RWPE1 (cell line): ENCODE measurements at regions not wholly inside any gene's neighbourhood (a gene's known extent, or its start where the extent isn't known, plus 50 kb on each side); places are given as distances from the start of the nearest gene placed in this dataset.

Source experiments
- CTCF ChIA-PET: fragments of 350-600 bp; sonication (Branson Sonifier 250); formaldehyde crosslinking; extraction: SDS; loops from one replicate; lab custom pipeline; 2021; lab: Yijun Ruan, JAX
- POLR2A ChIA-PET: fragments of 400-600 bp; formaldehyde crosslinking; extraction: SDS; loops from one replicate; lab custom pipeline; 2020; ENCODE audit warnings: antibody characterized with exemption; ENCODE audit not compliant: low non-redundant PET; lab: Yijun Ruan, JAX
- DNase-seq: peaks from one replicate; pipeline ENCODE4 v3.0.0; 2012; ENCODE audit warnings: low spot score
- H3K27ac ChIP-seq: fragments of 450-650 bp; 2 replicates; pipeline ENCODE4 v1.5.1; 2017
- TF ChIP-seq, protein P1 (sequence below): fragments of 450-650 bp; conservative IDR thresholded peaks from 2 replicates; pipeline ENCODE4 v1.5.1; 2017; ENCODE audit warnings: low read depth, mild to moderate bottlenecking

DNA sequence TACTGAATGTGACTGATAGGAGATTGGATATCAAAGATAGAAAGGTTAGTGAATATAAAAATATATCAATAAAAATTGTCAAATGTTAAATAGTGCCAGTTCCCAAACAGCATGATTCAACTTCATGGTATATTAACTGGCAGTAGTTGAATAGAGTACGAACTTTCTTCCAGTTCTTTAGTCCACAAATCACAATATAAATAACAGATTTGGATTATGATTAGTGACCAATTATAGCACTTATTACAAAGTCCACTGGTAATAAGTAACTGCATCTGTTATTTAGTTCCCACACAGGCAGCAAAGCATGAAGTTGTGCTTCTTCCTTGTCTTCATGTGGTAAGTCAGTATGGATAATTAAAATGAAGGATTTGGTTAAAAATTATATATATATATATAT, 243.0 kb upstream of the VWC2 start:
- ChIA-PET CTCF (no interaction called here), POLR2A (no interaction called here)
- DNase-seq: no peak
- TF ChIP-seq, protein P1, sequence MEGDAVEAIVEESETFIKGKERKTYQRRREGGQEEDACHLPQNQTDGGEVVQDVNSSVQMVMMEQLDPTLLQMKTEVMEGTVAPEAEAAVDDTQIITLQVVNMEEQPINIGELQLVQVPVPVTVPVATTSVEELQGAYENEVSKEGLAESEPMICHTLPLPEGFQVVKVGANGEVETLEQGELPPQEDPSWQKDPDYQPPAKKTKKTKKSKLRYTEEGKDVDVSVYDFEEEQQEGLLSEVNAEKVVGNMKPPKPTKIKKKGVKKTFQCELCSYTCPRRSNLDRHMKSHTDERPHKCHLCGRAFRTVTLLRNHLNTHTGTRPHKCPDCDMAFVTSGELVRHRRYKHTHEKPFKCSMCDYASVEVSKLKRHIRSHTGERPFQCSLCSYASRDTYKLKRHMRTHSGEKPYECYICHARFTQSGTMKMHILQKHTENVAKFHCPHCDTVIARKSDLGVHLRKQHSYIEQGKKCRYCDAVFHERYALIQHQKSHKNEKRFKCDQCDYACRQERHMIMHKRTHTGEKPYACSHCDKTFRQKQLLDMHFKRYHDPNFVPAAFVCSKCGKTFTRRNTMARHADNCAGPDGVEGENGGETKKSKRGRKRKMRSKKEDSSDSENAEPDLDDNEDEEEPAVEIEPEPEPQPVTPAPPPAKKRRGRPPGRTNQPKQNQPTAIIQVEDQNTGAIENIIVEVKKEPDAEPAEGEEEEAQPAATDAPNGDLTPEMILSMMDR: no peak
- H3K27ac ChIP-seq: no peak overlapping the region

DNA sequence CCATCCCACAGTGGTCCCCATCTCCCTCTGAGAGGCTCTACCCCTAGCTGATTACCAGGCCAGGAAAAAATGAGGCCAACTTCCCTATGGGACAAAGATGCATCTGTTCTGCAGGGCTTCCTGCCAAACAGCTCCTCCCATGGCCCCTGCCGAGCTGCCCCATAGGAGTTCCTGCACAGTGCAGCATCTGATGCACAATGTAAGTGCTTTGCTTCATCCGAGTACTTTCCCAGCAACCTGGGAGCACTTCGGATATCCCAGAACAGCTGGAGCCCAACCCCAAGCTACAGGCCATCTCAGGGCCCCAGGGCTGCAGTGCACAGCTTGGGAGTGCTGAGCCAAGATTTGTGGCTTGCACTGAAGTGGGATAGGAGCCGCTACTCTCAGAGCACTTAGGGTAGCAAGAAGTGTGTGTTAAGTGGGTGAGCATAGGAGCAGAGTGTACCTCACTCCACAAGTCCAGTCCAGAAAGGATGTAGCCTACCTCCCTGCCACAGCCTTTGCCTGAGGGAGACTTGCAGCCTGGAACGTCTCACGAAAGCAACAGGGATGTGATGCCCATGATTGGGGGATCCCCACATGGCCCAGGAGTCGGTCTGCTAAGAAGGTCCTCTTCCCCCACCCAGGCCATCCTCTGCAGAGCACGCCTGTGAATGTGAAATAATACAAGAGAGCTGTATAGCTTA, 209.6 kb upstream of the VWC2 start:
- DNase-seq: no peak
- TF ChIP-seq, protein P1: no peak
- no peak overlapping the region for H3K27ac ChIP-seq
- ChIA-PET CTCF (no interaction called here), POLR2A (no interaction called here)

DNA sequence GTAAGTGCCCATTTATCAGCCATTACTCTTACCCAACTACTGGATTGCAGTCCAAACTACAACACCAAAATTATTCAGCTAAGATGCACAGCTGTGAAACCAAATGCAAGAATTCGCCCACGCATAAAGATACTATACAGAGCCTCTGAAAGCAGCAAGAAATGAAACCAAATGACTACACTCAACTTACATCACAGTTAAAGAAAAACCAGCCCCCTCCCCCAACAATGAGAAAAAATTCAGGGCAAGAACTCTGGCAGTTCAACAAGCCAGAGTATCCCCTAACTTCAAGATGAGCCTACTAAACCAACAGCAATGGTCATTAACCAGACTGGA, 209.1 kb upstream of the VWC2 start:
- no peak overlapping the region for H3K27ac ChIP-seq
- no peak for DNase-seq
- TF ChIP-seq, protein P1: no peak
- ChIA-PET POLR2A (no interaction called here), CTCF (no interaction called here)

DNA sequence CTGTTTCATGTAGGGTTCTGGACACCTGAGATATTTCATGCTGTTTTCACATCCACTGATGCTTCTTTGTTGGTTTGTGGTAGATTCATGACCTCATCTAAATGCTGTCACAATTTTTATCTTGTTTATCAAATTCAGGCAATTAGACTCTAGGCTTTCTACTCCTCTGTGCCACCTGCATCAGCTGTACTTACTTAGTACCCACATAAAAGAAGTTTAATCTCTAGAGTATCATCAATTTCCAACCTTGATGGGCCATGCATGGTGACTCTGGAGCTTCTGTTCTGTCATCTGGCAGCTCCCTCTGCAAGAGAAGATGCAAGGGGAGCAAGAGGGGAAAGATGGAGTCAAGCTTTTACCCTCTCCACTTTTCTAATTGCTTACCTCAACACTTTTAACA, 195.9 kb upstream of the VWC2 start:
- CTCF ChIA-PET: no interaction called here

DNA sequence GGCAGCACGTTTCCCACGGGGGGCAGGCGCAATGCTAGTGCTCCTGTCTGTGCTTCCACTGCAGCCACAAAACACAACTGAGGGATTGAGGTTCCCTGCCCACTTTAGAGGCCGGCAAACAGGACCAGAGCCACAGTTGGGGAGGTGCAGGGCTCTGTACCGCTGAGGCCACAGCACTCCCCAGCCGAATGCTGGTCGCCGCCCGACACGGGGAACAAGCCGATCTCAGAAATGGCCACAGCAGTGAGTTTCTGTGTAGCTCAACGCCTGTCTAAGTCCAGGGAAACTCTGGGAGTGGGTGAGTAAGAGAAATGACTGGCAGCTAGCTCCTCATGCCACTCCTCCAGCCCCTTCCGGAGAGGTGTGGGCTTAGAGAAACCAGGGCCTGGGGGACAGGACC, 194.0 kb upstream of the VWC2 start:
- DNase-seq: no peak
- POLR2A ChIA-PET: no interaction called here
- no peak overlapping the region for H3K27ac ChIP-seq
- TF ChIP-seq, protein P1: no peak
- CTCF ChIA-PET: no interaction called here

More for the DNA sequence above, 195.9 kb upstream of the VWC2 start:
- no peak overlapping the region for H3K27ac ChIP-seq
- TF ChIP-seq, protein P1: no peak
- POLR2A ChIA-PET: no interaction called here
- DNase-seq: no peak

DNA sequence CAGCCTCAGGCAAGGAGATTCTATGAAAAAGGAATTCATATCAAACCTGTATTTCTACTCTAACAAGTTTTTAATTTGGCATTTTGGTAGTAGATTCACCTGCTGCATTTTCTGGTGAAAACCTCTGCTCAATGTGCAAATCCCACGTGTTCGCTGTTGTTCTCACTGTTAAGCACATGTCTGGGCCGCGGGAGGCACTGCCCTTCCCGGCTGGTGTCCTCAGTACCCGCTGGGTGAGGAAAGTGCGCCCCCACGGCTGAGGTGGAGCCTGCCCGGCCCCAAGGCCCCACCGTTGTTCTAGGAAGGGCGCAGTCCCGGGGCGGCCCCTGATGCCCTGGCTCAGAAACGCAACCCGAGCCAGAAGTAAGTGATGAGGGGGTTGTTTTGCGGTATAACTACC, 193.4 kb upstream of the VWC2 start:
- H3K27ac ChIP-seq: no peak overlapping the region
- TF ChIP-seq, protein P1: no peak
- DNase-seq: no peak
- ChIA-PET POLR2A (no interaction called here), CTCF (no interaction called here)

DNA sequence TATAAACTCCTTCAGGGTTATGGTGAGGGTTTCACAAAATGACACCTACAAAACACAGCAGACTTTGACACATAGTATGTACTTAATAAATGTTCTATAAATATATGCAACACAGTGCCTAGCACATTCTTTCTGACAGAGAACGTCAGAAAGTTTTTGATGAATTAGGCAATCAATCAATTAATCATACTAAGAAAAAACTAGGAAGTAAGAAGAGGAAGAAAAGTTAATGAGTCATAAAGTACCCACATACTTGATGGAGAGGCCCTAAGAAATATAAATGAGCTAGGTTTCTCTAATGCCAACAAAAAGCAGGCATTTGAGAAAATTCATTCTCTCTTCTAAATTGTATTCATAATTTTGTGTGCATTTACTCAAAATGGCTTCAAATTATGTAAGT, 192.7 kb upstream of the VWC2 start:
- TF ChIP-seq, protein P1: no peak
- ChIA-PET POLR2A (no interaction called here), CTCF (no interaction called here)
- no peak for DNase-seq
- no peak overlapping the region for H3K27ac ChIP-seq
